ENCODE measurements at regions not wholly inside any gene's neighbourhood (a gene's known extent, or its start where the extent isn't known, plus 50 kb on each side); places are given as distances from the start of the nearest gene placed in this dataset.

- TF ChIP-seq ZNF350 (CRISPR knock-in tag; IDR thresholded peaks at IDR 0.05; ENCODE audit: borderline replicate concordance, low read depth): no peak
- TF ChIP-seq CTCF (CRISPR knock-in tag; IDR thresholded peaks at IDR 0.05): no peak
- no peak for TF ChIP-seq SMARCC2 (IDR thresholded peaks at IDR 0.05)
- no peak for TF ChIP-seq MAFK (conservative IDR thresholded peaks at IDR 0.05 in 1 of 2, IDR thresholded peaks at IDR 0.05 in 1 of 2; ENCODE audit: low read length in 2 of 2)
- no peak for TF ChIP-seq ETS1 (CRISPR knock-in tag; IDR thresholded peaks at IDR 0.05)
- TF ChIP-seq ZSCAN30 (CRISPR knock-in tag; IDR thresholded peaks at IDR 0.05): no peak
- no peak for TF ChIP-seq ZNF720 (CRISPR knock-in tag; IDR thresholded peaks at IDR 0.05)
- no peak for TF ChIP-seq MAFG (CRISPR knock-in tag; IDR thresholded peaks at IDR 0.05)
- TF ChIP-seq CCAR2 (optimal IDR thresholded peaks at IDR 0.05; ENCODE audit: low read depth, low read length): no peak
- no peak for TF ChIP-seq POLR2AphosphoS5 (IDR thresholded peaks at IDR 0.05; ENCODE audit: low read depth, low read length)
- TF ChIP-seq HDAC6 (IDR thresholded peaks at IDR 0.05; ENCODE audit: low read depth, low read length): no peak
- no peak for TF ChIP-seq RELA (CRISPR knock-in tag; IDR thresholded peaks at IDR 0.05)
Observed at GRCh38 chr3:992871-993270, 100.0 kb upstream of the CNTN6 start.

All from HepG2 (cell line).